DND-41 (cell line): ENCODE measurements at regions not wholly inside any gene's neighbourhood (a gene's known extent, or its start where the extent isn't known, plus 50 kb on each side); places are given as distances from the start of the nearest gene placed in this dataset.

Experiments used
- ATAC-seq: fragments of 200-7000 bp; cut with Tn5 transposase; 3 replicates; pipeline ENCODE4 v1.9.1; 2021; ENCODE audit warnings: low read depth; ENCODE audit not compliant: insufficient read depth
- DNase-seq: peaks from one replicate; pipeline ENCODE4 v3.0.0-alpha.2; 2020
- H2AFZ ChIP-seq: 2 replicates; pipeline ENCODE4 v1.6.0; 2012; ENCODE audit warnings: low read depth, low read length
- H3K27ac ChIP-seq: 2 replicates; pipeline ENCODE4 v1.5.1; 2012; ENCODE audit warnings: low read length, inconsistent platforms
- H3K27me3 ChIP-seq: fragments of 200-600 bp; sonication (generic); 2 replicates; pipeline ENCODE4 v1.6.0; 2012; ENCODE audit warnings: low read length, mild to moderate bottlenecking, inconsistent platforms; ENCODE audit not compliant: insufficient read depth, poor library complexity
- H3K36me3 ChIP-seq: 2 replicates; pipeline ENCODE4 v1.5.1; 2012; ENCODE audit warnings: low read length, inconsistent platforms; ENCODE audit not compliant: insufficient read depth
- H3K4me1 ChIP-seq: 2 replicates; pipeline ENCODE4 v1.5.1; 2012; ENCODE audit warnings: mild to moderate bottlenecking, low read length; ENCODE audit not compliant: insufficient read depth
- H3K4me2 ChIP-seq: 2 replicates; pipeline ENCODE4 v1.6.0; 2012; ENCODE audit warnings: mild to moderate bottlenecking, moderate library complexity, low read length, inconsistent platforms; ENCODE audit not compliant: insufficient read depth
- H3K4me3 ChIP-seq, 2 experiments: fragments of 200-600 bp in 1 of 2; shearing (Covaris generic) in 1 of 2; 2 replicates each; pipeline ENCODE4 v1.5.1; 2012 to 2016; ENCODE audit warnings: inconsistent platforms in 2 of 2, low read length in 2 of 2, mild to moderate bottlenecking in 2 of 2, low read depth in 1 of 2, moderate library complexity in 1 of 2
- H3K79me2 ChIP-seq: 2 replicates; pipeline ENCODE4 v1.6.0; 2012; ENCODE audit warnings: low read length, inconsistent platforms; ENCODE audit not compliant: insufficient read depth
- H3K9ac ChIP-seq: 2 replicates; pipeline ENCODE4 v1.6.0; 2012; ENCODE audit warnings: low read depth, mild to moderate bottlenecking, inconsistent platforms, low read length, moderate library complexity
- H3K9me3 ChIP-seq: 2 replicates; pipeline ENCODE4 v1.5.1; 2012; ENCODE audit warnings: low read length, moderate library complexity, mild to moderate bottlenecking, inconsistent platforms; ENCODE audit not compliant: insufficient read depth, severe bottlenecking
- H4K20me1 ChIP-seq: 2 replicates; pipeline ENCODE4 v1.6.0; 2012; ENCODE audit warnings: low read length; ENCODE audit not compliant: insufficient read depth
- CTCF ChIP-seq: IDR thresholded peaks from 2 replicates; pipeline ENCODE4 v1.5.1; 2012; ENCODE audit warnings: borderline replicate concordance, low read length, moderate library complexity, mild to moderate bottlenecking; ENCODE audit not compliant: poor library complexity, severe bottlenecking; ENCODE audit errors: extremely low read depth
- EZH2 ChIP-seq: IDR thresholded peaks from 3 replicates; pipeline ENCODE4 v1.6.1; 2012; ENCODE audit warnings: borderline replicate concordance, low read depth, mild to moderate bottlenecking, moderate library complexity, low read length, inconsistent platforms; ENCODE audit not compliant: severe bottlenecking

GRCh38 chrX:114332766-114333165 is 251.1 kb upstream of the HTR2C start:
- Histone ChIP-seq H3K4me3 (no peak overlapping the region), H3K9me3 (no peaks in the 10 kb centered on the region), H4K20me1 (no peaks in the 10 kb centered on the region), H3K9ac (no peak overlapping the region), H2AFZ (no peak overlapping the region), H3K79me2 (no peaks in the 10 kb centered on the region), H3K4me1 (no peaks in the 10 kb centered on the region), H3K36me3 (no peaks in the 10 kb centered on the region), H3K27ac (no peak overlapping the region), H3K27me3 (no peaks in the 10 kb centered on the region), H3K4me2 (no peak overlapping the region)
- TF ChIP-seq CTCF (no peak), EZH2 (no peak)
- no peak for DNase-seq
- no peak for ATAC-seq

GRCh38 chrX:114334473-114334982 is 249.4 kb upstream of the HTR2C start:
- Histone ChIP-seq H3K27ac (no peak overlapping the region), H3K4me1 (no peaks in the 10 kb centered on the region), H3K9me3 (no peaks in the 10 kb centered on the region), H3K4me2 (no peak overlapping the region), H2AFZ (no peak overlapping the region), H3K79me2 (no peaks in the 10 kb centered on the region), H3K27me3 (no peaks in the 10 kb centered on the region), H4K20me1 (no peaks in the 10 kb centered on the region), H3K36me3 (no peaks in the 10 kb centered on the region), H3K9ac (no peak overlapping the region), H3K4me3 (no peak overlapping the region)
- no peak for ATAC-seq
- DNase-seq, result no peak
- no peak for TF ChIP-seq CTCF
- TF ChIP-seq EZH2, result no peak

GRCh38 chrX:114338870-114339269 is 245.0 kb upstream of the HTR2C start:
- H3K9ac ChIP-seq, result no peak overlapping the region
- H3K4me1 ChIP-seq, result no peaks in the 10 kb centered on the region
- H4K20me1 ChIP-seq, result no peaks in the 10 kb centered on the region
- ATAC-seq (no peak), DNase-seq (no peak)
- H2AFZ ChIP-seq, result no peak overlapping the region
- H3K27ac ChIP-seq, result no peak overlapping the region
- H3K36me3 ChIP-seq, result no peaks in the 10 kb centered on the region
- no peaks in the 10 kb centered on the region for H3K79me2 ChIP-seq
- no peaks in the 10 kb centered on the region for H3K9me3 ChIP-seq
- TF ChIP-seq EZH2, result no peak
- TF ChIP-seq CTCF, result no peak
- H3K4me3 ChIP-seq, result no peak overlapping the region
- H3K4me2 ChIP-seq, result no peak overlapping the region
- H3K27me3 ChIP-seq, result no peaks in the 10 kb centered on the region
